Trophoblast cell (in vitro differentiated cells and primary cell): ENCODE measurements at regions not wholly inside any gene's neighbourhood (a gene's known extent, or its start where the extent isn't known, plus 50 kb on each side); places are given as distances from the start of the nearest gene placed in this dataset.

Experiments used
- DNase-seq, 2 donors: peaks; one replicate each; pipeline ENCODE4 v3.0.0-alpha.2; 2016
- H2AFZ ChIP-seq: 2 replicates; pipeline ENCODE4 v1.6.1; 2013; ENCODE audit warnings: low read length, moderate library complexity, mild to moderate bottlenecking; ENCODE audit not compliant: insufficient read depth, poor library complexity
- H2AK5ac ChIP-seq: 2 replicates; pipeline ENCODE4 v1.6.1; 2013; ENCODE audit warnings: mild to moderate bottlenecking, low read length
- H2BK120ac ChIP-seq: 2 replicates; pipeline ENCODE4 v1.6.1; 2013; ENCODE audit warnings: low read length, mild to moderate bottlenecking, moderate library complexity; ENCODE audit not compliant: insufficient read depth, poor library complexity
- H2BK12ac ChIP-seq: 2 replicates; pipeline ENCODE4 v1.6.1; 2013; ENCODE audit warnings: mild to moderate bottlenecking, low read length, moderate library complexity
- H2BK5ac ChIP-seq: 2 replicates; pipeline ENCODE4 v1.6.1; 2013; ENCODE audit warnings: low read length, low read depth, moderate library complexity, mild to moderate bottlenecking; ENCODE audit not compliant: poor library complexity
- H3K14ac ChIP-seq: 2 replicates; pipeline ENCODE4 v1.6.1; 2013; ENCODE audit warnings: mild to moderate bottlenecking, low read length
- H3K18ac ChIP-seq: 2 replicates; pipeline ENCODE4 v1.6.1; 2013; ENCODE audit warnings: mild to moderate bottlenecking, low read length
- H3K23ac ChIP-seq: 2 replicates; pipeline ENCODE4 v1.6.1; 2013; ENCODE audit warnings: low read length
- H3K27ac ChIP-seq: 2 replicates; pipeline ENCODE4 v1.5.1; 2013; ENCODE audit warnings: low read depth, mild to moderate bottlenecking, inconsistent platforms, low read length, moderate library complexity
- H3K27me3 ChIP-seq: 2 replicates; pipeline ENCODE4 v1.6.1; 2013; ENCODE audit warnings: inconsistent platforms, mild to moderate bottlenecking, low read length, moderate library complexity; ENCODE audit not compliant: insufficient read depth
- H3K36me3 ChIP-seq, 2 experiments: 1 replicate in 1 of 2; 2 replicates in 1 of 2; pipeline ENCODE4 v1.6.1; 2013; ENCODE audit warnings: low read length in 2 of 2, mild to moderate bottlenecking in 2 of 2, moderate library complexity in 1 of 2; ENCODE audit not compliant: insufficient read depth in 2 of 2, control insufficient read depth in 1 of 2
- H3K4ac ChIP-seq: 2 replicates; pipeline ENCODE4 v1.6.1; 2013; ENCODE audit warnings: low read depth, mild to moderate bottlenecking, low read length, moderate library complexity
- H3K4me1 ChIP-seq, 2 experiments: 1 replicate in 1 of 2; 2 replicates in 1 of 2; pipeline ENCODE4 v1.6.1; 2013; ENCODE audit warnings: low read length in 2 of 2, mild to moderate bottlenecking in 2 of 2, moderate library complexity in 1 of 2; ENCODE audit not compliant: insufficient read depth in 2 of 2, control insufficient read depth in 1 of 2
- H3K4me2 ChIP-seq: 2 replicates; pipeline ENCODE4 v1.6.1; 2013; ENCODE audit warnings: inconsistent platforms, mild to moderate bottlenecking, low read length, moderate library complexity
- H3K4me3 ChIP-seq: 2 replicates; pipeline ENCODE4 v1.5.1; 2013; ENCODE audit warnings: mild to moderate bottlenecking, low read depth, low read length, inconsistent platforms
- H3K79me1 ChIP-seq: one replicate; pipeline ENCODE4 v1.6.1; 2013; ENCODE audit warnings: low read length
- H3K79me2 ChIP-seq: 2 replicates; pipeline ENCODE4 v1.6.1; 2013; ENCODE audit warnings: low read length, mild to moderate bottlenecking; ENCODE audit not compliant: control insufficient read depth, insufficient read depth, poor library complexity
- H3K9ac ChIP-seq: 2 replicates; pipeline ENCODE4 v1.6.1; 2013; ENCODE audit warnings: mild to moderate bottlenecking, low read length
- H3K9me3 ChIP-seq: 2 replicates; pipeline ENCODE4 v1.6.1; 2013; ENCODE audit warnings: low read depth, mild to moderate bottlenecking, control low read depth, inconsistent platforms, low read length; ENCODE audit not compliant: insufficient read depth
- H4K12ac ChIP-seq: 2 replicates; pipeline ENCODE4 v1.6.1; 2013; ENCODE audit warnings: low read depth, mild to moderate bottlenecking, low read length, moderate library complexity
- H4K8ac ChIP-seq: 2 replicates; pipeline ENCODE4 v1.6.1; 2013; ENCODE audit warnings: low read depth, mild to moderate bottlenecking, low read length, moderate library complexity
- H4K91ac ChIP-seq: one replicate; pipeline ENCODE4 v1.6.1; 2013; ENCODE audit warnings: low read depth, mild to moderate bottlenecking, low read length, moderate library complexity
- WGBS: extraction: QIAGEN DNeasy Blood & Tissue Kit; methylation state at CpG from one replicate; pipeline ENCODE4 v1.1.7; 2013; ENCODE audit warnings: missing lambda C conversion rate; ENCODE audit not compliant: insufficient read length, insufficient coverage; ENCODE audit errors: extremely low coverage; 5-methylcytosine and 5-hydroxymethylcytosine counted together

GRCh38 chr17:77465358-77466041 lies 324.7 kb downstream of the SEC14L1 start:
- H3K79me2 ChIP-seq = peaks cover 27% of the 10 kb centered on the region
- peak overlapping the region; percentile 55 for H3K18ac ChIP-seq
- H3K79me1 ChIP-seq = peaks cover 20% of the 10 kb centered on the region
- no CpG with 5 or more reads among the region's 13 CpGs for WGBS
- no peak overlapping the region for H3K4me3 ChIP-seq
- no peak overlapping the region for H2AK5ac ChIP-seq
- H3K36me3 ChIP-seq = peaks cover 2 to 7% of the 10 kb centered on the region in 2 experiments
- no peak overlapping the region for H2AFZ ChIP-seq
- peak overlapping the region; percentile 6 for H2BK120ac ChIP-seq
- peak overlapping the region; percentile 1 for H3K4ac ChIP-seq
- peak overlapping the region; percentile 54 for H3K27ac ChIP-seq
- H3K14ac ChIP-seq = peak overlapping the region; percentile 6
- DNase-seq = peak in 1 of 2 donors; percentile 31
- no peak overlapping the region for H4K12ac ChIP-seq
- H2BK5ac ChIP-seq = peak overlapping the region; percentile 67
- peak overlapping the region; percentile 8 for H4K8ac ChIP-seq
- H3K27me3 ChIP-seq = no peaks in the 10 kb centered on the region
- H3K23ac ChIP-seq = no peak overlapping the region
- H3K9me3 ChIP-seq = no peaks in the 10 kb centered on the region
- H3K4me1 ChIP-seq = peaks cover 34 to 41% of the 10 kb centered on the region in 2 experiments
- H3K9ac ChIP-seq = no peak overlapping the region
- H2BK12ac ChIP-seq = no peak overlapping the region
- H3K4me2 ChIP-seq = peak overlapping the region; percentile 20
- peak overlapping the region; percentile 13 for H4K91ac ChIP-seq

DNA sequence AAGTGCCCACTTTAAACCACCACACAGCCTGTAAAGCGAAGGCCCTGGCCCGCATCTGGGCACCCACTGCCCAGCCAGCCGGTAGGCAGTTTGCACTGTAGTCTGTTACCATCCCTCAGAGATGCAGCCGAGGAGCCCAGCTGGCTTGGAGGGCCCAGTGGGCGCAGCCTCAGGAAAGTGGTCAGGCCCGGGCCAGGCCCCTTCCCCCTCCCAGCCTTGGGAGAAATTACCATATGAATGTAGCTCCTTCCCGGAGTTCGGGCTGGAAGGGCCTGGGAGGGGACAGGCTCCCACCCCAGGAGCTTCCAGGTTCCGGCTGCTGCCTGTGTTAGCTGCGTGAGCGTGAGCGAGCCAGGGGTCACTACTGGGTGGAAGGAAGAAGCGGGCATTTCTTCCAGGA lies 325.4 kb downstream of the SEC14L1 start:
- Histone ChIP-seq H3K23ac (no peak overlapping the region), H3K79me1 (peaks cover 23% of the 10 kb centered on the region), H3K27ac (peak overlapping the region; percentile 54), H3K36me3 (peaks cover 2 to 7% of the 10 kb centered on the region in 2 experiments), H3K4me1 (peaks cover 37 to 44% of the 10 kb centered on the region in 2 experiments), H2AK5ac (peak overlapping the region; percentile 42), H3K9me3 (no peaks in the 10 kb centered on the region), H3K14ac (peak overlapping the region; percentile 1), H3K4ac (peak overlapping the region; percentile 82), H2BK120ac (peak overlapping the region; percentile 6), H3K4me2 (peak overlapping the region; percentile 38), H3K4me3 (no peak overlapping the region), H2BK5ac (peak overlapping the region; percentile 67), H3K9ac (no peak overlapping the region), H3K79me2 (peaks cover 26% of the 10 kb centered on the region), H3K18ac (peak overlapping the region; percentile 55), H2BK12ac (peak overlapping the region; percentile 1), H4K12ac (no peak overlapping the region), H4K8ac (peak overlapping the region; percentile 8), H3K27me3 (no peaks in the 10 kb centered on the region), H4K91ac (peak overlapping the region; percentile 13), H2AFZ (no peak overlapping the region)
- DNase-seq = no peak
- no CpG with 5 or more reads among the region's 13 CpGs for WGBS

- Histone ChIP-seq H3K79me2 (peaks cover 28% of the 10 kb centered on the region), H3K9ac (no peak overlapping the region), H2BK12ac (peak overlapping the region; percentile 1), H3K4me2 (peak overlapping the region; percentile 38), H2AFZ (no peak overlapping the region), H3K36me3 (peaks cover 2 to 7% of the 10 kb centered on the region in 2 experiments), H3K18ac (peak overlapping the region; percentile 55), H2AK5ac (peak overlapping the region; percentile 45), H3K14ac (peak overlapping the region; percentile 44), H3K27me3 (no peaks in the 10 kb centered on the region), H3K4me1 (peaks cover 43 to 48% of the 10 kb centered on the region in 2 experiments), H4K91ac (peak overlapping the region; percentile 13), H3K4me3 (no peak overlapping the region), H3K4ac (peak overlapping the region; percentile 82), H2BK5ac (peak overlapping the region; percentile 45), H2BK120ac (peak overlapping the region; percentile 10), H4K8ac (peak overlapping the region; percentile 8), H4K12ac (no peak overlapping the region), H3K9me3 (no peaks in the 10 kb centered on the region), H3K27ac (peak overlapping the region; percentile 54), H3K79me1 (peaks cover 29% of the 10 kb centered on the region), H3K23ac (no peak overlapping the region)
- no peak for DNase-seq
- WGBS = no CpG with 5 or more reads among the region's 24 CpGs
Observed at GRCh38 chr17:77466596-77467223, 325.9 kb downstream of the SEC14L1 start.

DNA sequence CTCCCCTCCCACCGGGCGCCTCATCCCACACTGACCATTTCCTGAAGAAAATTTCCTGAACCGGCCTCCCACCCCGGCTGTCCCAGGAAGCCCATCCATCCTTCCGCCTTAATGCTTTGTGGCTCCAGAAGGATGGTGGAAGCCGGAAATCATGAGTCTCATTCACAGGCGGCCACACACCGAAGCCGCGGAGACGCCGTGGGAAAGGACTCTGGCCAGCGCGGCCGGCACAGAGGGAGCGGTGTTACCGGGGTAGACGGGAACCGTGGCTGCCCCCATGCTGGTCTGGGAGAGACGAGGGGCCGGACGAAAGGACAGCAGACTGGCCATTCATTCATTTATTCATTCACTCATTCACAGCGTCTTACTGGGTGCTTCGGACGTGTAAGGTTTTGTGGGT lies 326.8 kb downstream of the SEC14L1 start:
- Histone ChIP-seq H2BK120ac (no peak overlapping the region), H3K4me1 (peaks cover 51 to 57% of the 10 kb centered on the region in 2 experiments), H2BK5ac (peak overlapping the region; percentile 4), H4K8ac (no peak overlapping the region), H3K27me3 (no peaks in the 10 kb centered on the region), H3K18ac (peak overlapping the region; percentile 28), H2AK5ac (peak overlapping the region; percentile 6), H2BK12ac (peak overlapping the region; percentile 46), H3K9me3 (no peaks in the 10 kb centered on the region), H3K4me3 (no peak overlapping the region), H4K91ac (no peak overlapping the region), H3K23ac (no peak overlapping the region), H3K4me2 (no peak overlapping the region), H2AFZ (peak overlapping the region; percentile 23), H3K79me2 (peaks cover 25% of the 10 kb centered on the region), H3K9ac (no peak overlapping the region), H3K27ac (no peak overlapping the region), H4K12ac (peak overlapping the region; percentile 22), H3K4ac (peak overlapping the region; percentile 89), H3K79me1 (peaks cover 37% of the 10 kb centered on the region), H3K36me3 (peaks cover 4 to 7% of the 10 kb centered on the region in 2 experiments), H3K14ac (peak overlapping the region; percentile 9)
- no CpG with 5 or more reads among the region's 25 CpGs for WGBS
- DNase-seq = no peak
